GM12874 (cell line): ENCODE measurements at regions not wholly inside any gene's neighbourhood (a gene's known extent, or its start where the extent isn't known, plus 50 kb on each side); places are given as distances from the start of the nearest gene placed in this dataset.

Experiments
- CTCF ChIP-seq: IDR thresholded peaks from 2 replicates; pipeline ENCODE4 v1.5.1; 2011; ENCODE audit warnings: low read depth, mild to moderate bottlenecking, control low read depth, low read length, moderate library complexity; ENCODE audit not compliant: insufficient read depth

GRCh38 chr2:59312967-59313940 lies 1072.1 kb upstream of the FANCL start:
- TF ChIP-seq CTCF = no peak

- no peak for TF ChIP-seq CTCF
Measured at GRCh38 chr2:59312029-59312428, 1070.9 kb upstream of the FANCL start.

- no peak for TF ChIP-seq CTCF
Measured at GRCh38 chr2:59308108-59308507, 1067.0 kb upstream of the FANCL start.

- no peak for TF ChIP-seq CTCF
Measured at GRCh38 chr2:59307196-59307595, 1066.1 kb upstream of the FANCL start.

- TF ChIP-seq CTCF = no peak
Measured at GRCh38 chr2:59303272-59303671, 1062.1 kb upstream of the FANCL start.

GRCh38 chr2:59302683-59303082 lies 1061.6 kb upstream of the FANCL start:
- no peak for TF ChIP-seq CTCF

- peak; percentile 48; the same call in 1 of the 2 replicates for TF ChIP-seq CTCF
Measured at GRCh38 chr2:59301466-59302402, 1060.6 kb upstream of the FANCL start.
